ENCODE measurements at regions not wholly inside any gene's neighbourhood (a gene's known extent, or its start where the extent isn't known, plus 50 kb on each side); places are given as distances from the start of the nearest gene placed in this dataset.
"Not testable (repeated sequence)": the region's sequence is repeated elsewhere in the genome, so short reads cannot be mapped to it uniquely, and the experiment has no call there.

- Mint-ChIP-seq H3K4me1 (peaks cover 7% of the 10 kb centered on the region), H3K9me3 (peaks cover 3% of the 10 kb centered on the region), H3K27ac (no peak overlapping the region), H3K27me3 (ENCODE audit: low read depth) (peaks cover 4% of the 10 kb centered on the region), H3K36me3 (ENCODE audit: low read depth) (no peaks in the 10 kb centered on the region), H3K4me3 (no peak overlapping the region)
- TF ChIP-seq, protein P1, sequence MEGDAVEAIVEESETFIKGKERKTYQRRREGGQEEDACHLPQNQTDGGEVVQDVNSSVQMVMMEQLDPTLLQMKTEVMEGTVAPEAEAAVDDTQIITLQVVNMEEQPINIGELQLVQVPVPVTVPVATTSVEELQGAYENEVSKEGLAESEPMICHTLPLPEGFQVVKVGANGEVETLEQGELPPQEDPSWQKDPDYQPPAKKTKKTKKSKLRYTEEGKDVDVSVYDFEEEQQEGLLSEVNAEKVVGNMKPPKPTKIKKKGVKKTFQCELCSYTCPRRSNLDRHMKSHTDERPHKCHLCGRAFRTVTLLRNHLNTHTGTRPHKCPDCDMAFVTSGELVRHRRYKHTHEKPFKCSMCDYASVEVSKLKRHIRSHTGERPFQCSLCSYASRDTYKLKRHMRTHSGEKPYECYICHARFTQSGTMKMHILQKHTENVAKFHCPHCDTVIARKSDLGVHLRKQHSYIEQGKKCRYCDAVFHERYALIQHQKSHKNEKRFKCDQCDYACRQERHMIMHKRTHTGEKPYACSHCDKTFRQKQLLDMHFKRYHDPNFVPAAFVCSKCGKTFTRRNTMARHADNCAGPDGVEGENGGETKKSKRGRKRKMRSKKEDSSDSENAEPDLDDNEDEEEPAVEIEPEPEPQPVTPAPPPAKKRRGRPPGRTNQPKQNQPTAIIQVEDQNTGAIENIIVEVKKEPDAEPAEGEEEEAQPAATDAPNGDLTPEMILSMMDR (IDR thresholded peaks at IDR 0.05; ENCODE audit: unreplicated experiment in 3 of 3), result no peak
These were observed 242.1 kb downstream of the ISL1 start for GRCh38 chr5:51625224-51625968.

DNA sequence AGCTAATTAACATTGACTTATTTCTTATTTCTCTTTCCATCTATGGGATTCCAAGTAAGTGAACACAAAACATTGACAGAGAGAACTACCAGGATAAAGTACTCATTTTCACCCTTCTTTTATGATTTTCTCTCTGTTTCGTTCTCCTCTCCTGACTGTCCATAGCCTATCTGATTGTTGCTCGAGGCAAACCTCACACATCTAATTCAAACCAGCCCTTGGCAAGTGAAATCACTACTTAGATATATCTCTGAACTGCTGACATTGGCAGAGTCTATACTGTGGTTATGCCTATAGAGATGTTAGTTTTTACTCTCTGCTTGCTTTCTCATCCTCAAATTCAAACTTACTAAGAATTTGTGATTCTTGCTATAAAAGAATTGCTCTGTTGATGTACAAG lies 248.8 kb downstream of the ISL1 start:
- TF ChIP-seq, protein P1 (IDR thresholded peaks at IDR 0.05; ENCODE audit: unreplicated experiment in 3 of 3), result no peak
- Mint-ChIP-seq H3K36me3 (ENCODE audit: low read depth) (no peaks in the 10 kb centered on the region), H3K4me1 (peaks cover 11% of the 10 kb centered on the region), H3K27ac (peak overlapping the region in 1 of 3 experiments; percentile 18), H3K27me3 (ENCODE audit: low read depth) (no peaks in the 10 kb centered on the region), H3K9me3 (peaks cover 3% of the 10 kb centered on the region), H3K4me3 (no peak overlapping the region)

DNA sequence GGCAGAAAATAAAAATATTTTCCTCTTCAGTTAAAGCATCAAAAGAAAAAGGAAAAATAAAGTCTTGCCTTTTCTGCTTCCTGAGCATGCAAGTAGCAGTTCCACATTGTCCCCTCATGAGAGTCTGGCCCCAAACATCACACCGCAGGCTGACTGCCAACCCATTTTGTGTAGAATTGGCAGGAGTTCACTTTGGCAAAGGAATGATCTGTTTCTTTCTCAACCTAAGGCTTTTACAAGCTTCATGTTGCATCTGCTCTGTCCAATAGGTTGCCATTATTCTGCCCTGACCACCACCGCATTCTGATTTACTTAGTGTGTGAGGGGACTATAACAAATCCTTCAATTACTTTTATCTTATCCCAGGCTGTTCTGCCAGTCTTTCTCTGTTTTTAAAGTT lies 249.5 kb downstream of the ISL1 start:
- no peaks in the 10 kb centered on the region for H3K27me3 Mint-ChIP-seq (ENCODE audit: low read depth)
- no peaks in the 10 kb centered on the region for H3K36me3 Mint-ChIP-seq (ENCODE audit: low read depth)
- peaks cover 3% of the 10 kb centered on the region for H3K9me3 Mint-ChIP-seq
- no peak overlapping the region for H3K4me3 Mint-ChIP-seq
- H3K27ac Mint-ChIP-seq, result no peak overlapping the region
- TF ChIP-seq, protein P1 (IDR thresholded peaks at IDR 0.05; ENCODE audit: unreplicated experiment in 3 of 3), result no peak
- peaks cover 11% of the 10 kb centered on the region for H3K4me1 Mint-ChIP-seq

DNA sequence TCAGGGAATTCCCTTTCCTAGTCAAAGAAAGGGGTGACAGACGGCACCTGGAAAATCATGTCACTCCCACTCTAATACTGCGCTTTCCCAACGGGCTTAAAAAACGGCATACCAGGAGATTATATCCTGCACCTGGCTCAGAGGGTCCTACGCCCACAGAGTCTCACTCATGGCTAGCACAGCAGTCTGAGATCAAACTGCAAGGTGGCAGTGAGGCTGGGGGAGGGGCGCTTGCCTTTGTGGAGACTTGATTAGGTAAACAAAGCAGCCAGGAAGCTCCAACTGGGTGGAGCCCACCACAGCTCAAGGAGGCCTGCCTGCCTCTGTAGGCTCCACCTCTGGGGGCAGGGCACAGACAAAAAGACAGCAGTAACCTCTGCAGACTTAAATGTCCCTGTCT lies 253.7 kb downstream of the ISL1 start:
- H3K4me3 Mint-ChIP-seq; H3K9me3 Mint-ChIP-seq; H3K4me1 Mint-ChIP-seq; H3K36me3 Mint-ChIP-seq (ENCODE audit: low read depth); H3K27me3 Mint-ChIP-seq (ENCODE audit: low read depth); H3K27ac Mint-ChIP-seq: not testable (repeated sequence)

DNA sequence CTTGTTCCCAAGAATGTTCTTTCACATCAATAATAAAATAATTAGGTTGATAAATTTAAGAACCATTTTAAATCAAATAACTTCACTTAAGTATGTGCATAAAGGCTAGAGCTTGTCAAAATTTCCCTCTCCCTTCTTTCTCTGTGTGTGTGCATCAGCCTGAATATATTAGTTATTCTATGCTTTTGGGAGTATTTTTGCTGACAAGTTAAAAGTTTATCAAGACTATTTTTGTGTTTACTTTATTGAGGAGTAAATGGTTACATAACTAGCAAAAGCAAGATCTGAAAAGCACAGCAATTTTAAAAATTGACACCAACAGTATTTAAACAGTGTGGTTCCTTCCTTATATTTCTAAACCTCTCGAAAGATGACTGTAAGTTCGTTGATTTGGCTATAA lies 261.7 kb downstream of the ISL1 start:
- H3K36me3 Mint-ChIP-seq (ENCODE audit: low read depth), result no peaks in the 10 kb centered on the region
- H3K9me3 Mint-ChIP-seq, result peaks cover 5% of the 10 kb centered on the region
- TF ChIP-seq, protein P1 (IDR thresholded peaks at IDR 0.05; ENCODE audit: unreplicated experiment in 3 of 3), result no peak
- no peak overlapping the region for H3K27ac Mint-ChIP-seq
- no peaks in the 10 kb centered on the region for H3K4me1 Mint-ChIP-seq
- peaks cover 5% of the 10 kb centered on the region for H3K27me3 Mint-ChIP-seq (ENCODE audit: low read depth)
- H3K4me3 Mint-ChIP-seq, result no peak overlapping the region

DNA sequence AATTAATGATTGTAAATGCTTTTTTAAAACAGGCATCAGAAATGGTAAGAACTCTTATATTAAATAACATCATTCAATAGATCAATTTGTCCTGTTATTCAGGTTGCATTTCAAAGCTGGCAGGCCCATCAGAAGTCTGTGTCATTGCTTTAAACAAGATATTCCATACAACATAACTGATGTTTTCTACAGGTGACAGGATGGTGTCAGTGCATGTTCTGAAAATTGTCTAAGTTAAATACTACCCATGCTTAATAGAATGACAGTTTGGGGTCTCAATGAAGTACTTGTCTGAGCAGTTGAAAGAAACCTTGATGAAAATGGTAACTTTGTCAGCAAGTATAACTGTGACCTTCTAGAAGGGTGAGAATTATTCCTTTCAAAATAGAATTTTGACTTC lies 263.2 kb downstream of the ISL1 start:
- H3K4me3 Mint-ChIP-seq, result no peak overlapping the region
- H3K9me3 Mint-ChIP-seq, result peaks cover 2% of the 10 kb centered on the region
- TF ChIP-seq, protein P1 (IDR thresholded peaks at IDR 0.05; ENCODE audit: unreplicated experiment in 3 of 3), result no peak
- H3K4me1 Mint-ChIP-seq, result peaks cover 4% of the 10 kb centered on the region
- H3K36me3 Mint-ChIP-seq (ENCODE audit: low read depth), result no peaks in the 10 kb centered on the region
- no peak overlapping the region for H3K27ac Mint-ChIP-seq
- peaks cover 6% of the 10 kb centered on the region for H3K27me3 Mint-ChIP-seq (ENCODE audit: low read depth)
